ENCODE measurements at regions not wholly inside any gene's neighbourhood (a gene's known extent, or its start where the extent isn't known, plus 50 kb on each side); places are given as distances from the start of the nearest gene placed in this dataset.

DNA sequence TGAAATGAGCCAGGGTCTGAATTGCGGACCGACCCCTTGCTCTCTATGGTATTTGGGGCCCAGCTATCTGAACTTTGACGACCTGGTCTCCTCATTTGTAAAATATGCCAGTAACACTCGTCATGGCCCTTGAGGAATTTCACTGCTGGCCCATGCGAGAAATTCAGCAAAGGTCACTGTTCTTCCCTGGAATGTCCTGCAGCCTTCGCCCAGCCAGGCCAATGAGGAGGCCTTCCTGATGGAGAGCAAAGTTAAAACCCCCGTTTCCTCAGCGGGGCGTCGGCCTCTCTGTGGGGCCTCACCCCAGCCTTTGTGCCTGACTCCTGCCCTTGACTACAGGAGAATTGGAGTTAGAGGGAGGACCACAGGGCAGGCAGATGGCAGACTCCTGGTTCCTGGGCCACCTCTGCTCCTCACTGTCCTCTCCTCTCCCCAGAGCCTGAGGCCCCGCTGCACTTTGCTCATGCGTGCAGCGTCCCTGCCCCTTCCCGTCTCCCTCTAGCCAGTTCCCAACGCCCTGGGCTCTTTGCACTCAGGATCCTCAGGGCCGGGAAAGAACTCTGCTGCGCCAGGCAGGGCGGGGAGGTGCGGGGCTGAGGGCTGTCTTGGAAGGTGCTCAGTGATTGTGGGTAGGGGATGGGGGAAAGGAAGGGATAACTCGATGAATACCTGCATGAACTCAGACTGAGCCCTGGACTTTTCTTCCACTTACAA lies 257.0 kb upstream of the RAB6C start:
- no peak overlapping the region for H3K27ac ChIP-seq
- H3K36me3 ChIP-seq: no peaks in the 10 kb centered on the region
- no peak overlapping the region for H3K4me3 ChIP-seq
- no peak for DNase-seq (ENCODE audit: low spot score in 2 of 2)
- no peaks in the 10 kb centered on the region for H3K27me3 ChIP-seq
- no peaks in the 10 kb centered on the region for H3K9me3 ChIP-seq
- TF ChIP-seq POLR2A (IDR thresholded peaks at IDR 0.05): no peak
- TF ChIP-seq, protein P1, sequence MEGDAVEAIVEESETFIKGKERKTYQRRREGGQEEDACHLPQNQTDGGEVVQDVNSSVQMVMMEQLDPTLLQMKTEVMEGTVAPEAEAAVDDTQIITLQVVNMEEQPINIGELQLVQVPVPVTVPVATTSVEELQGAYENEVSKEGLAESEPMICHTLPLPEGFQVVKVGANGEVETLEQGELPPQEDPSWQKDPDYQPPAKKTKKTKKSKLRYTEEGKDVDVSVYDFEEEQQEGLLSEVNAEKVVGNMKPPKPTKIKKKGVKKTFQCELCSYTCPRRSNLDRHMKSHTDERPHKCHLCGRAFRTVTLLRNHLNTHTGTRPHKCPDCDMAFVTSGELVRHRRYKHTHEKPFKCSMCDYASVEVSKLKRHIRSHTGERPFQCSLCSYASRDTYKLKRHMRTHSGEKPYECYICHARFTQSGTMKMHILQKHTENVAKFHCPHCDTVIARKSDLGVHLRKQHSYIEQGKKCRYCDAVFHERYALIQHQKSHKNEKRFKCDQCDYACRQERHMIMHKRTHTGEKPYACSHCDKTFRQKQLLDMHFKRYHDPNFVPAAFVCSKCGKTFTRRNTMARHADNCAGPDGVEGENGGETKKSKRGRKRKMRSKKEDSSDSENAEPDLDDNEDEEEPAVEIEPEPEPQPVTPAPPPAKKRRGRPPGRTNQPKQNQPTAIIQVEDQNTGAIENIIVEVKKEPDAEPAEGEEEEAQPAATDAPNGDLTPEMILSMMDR (IDR thresholded peaks at IDR 0.05): no peak
- no peak for TF ChIP-seq EP300 (IDR thresholded peaks at IDR 0.05)
- H3K4me1 ChIP-seq: no peaks in the 10 kb centered on the region
- 42 to 43% methylated on average over 20 of the region's 20 CpGs for WGBS, 2 donors

DNA sequence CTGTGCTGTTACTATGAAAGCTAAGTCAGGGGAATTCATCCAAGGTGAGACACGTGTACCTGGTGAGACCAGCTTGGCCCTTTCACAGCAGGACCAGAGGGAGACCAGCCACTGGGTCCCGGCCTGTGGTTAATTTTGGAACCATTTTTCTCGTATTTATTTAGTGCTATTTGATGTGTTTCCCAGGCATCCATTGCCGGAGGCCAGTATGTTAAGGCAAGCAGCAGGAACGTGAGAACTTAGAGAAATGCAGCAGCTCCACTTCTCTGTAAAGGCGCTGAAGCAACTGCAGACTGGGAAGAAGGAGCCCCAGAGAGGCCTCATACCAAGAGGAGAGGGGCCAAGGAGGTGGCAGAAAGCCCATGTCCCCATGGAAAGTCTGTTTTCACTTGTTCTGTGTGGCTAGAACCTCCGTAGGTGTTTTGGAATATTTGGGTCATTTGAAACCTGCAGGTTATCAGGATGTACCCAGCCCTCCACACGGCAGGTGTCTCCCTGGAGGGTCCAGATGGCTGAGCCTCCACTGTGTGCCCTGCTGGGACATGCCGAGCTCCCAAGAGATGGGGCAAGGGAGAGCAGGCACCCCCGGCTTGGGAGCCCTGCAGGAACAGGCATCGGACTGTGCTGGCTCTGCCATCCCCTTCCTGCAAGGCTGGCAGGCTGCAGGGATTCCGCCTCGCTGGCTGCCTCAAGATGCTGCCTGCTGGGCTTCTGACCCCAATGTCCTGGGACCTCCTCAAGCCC lies 256.0 kb upstream of the RAB6C start:
- no peak for DNase-seq (ENCODE audit: low spot score in 2 of 2)
- no peaks in the 10 kb centered on the region for H3K4me1 ChIP-seq
- TF ChIP-seq EP300 (IDR thresholded peaks at IDR 0.05): no peak
- TF ChIP-seq, protein P1 (IDR thresholded peaks at IDR 0.05): no peak
- TF ChIP-seq POLR2A (IDR thresholded peaks at IDR 0.05): no peak
- no peaks in the 10 kb centered on the region for H3K36me3 ChIP-seq
- no peaks in the 10 kb centered on the region for H3K27me3 ChIP-seq
- H3K27ac ChIP-seq: no peak overlapping the region
- H3K4me3 ChIP-seq: no peak overlapping the region
- 60 to 66% methylated on average over 9 to 11 of the region's 13 CpGs for WGBS, 2 donors
- no peaks in the 10 kb centered on the region for H3K9me3 ChIP-seq

DNA sequence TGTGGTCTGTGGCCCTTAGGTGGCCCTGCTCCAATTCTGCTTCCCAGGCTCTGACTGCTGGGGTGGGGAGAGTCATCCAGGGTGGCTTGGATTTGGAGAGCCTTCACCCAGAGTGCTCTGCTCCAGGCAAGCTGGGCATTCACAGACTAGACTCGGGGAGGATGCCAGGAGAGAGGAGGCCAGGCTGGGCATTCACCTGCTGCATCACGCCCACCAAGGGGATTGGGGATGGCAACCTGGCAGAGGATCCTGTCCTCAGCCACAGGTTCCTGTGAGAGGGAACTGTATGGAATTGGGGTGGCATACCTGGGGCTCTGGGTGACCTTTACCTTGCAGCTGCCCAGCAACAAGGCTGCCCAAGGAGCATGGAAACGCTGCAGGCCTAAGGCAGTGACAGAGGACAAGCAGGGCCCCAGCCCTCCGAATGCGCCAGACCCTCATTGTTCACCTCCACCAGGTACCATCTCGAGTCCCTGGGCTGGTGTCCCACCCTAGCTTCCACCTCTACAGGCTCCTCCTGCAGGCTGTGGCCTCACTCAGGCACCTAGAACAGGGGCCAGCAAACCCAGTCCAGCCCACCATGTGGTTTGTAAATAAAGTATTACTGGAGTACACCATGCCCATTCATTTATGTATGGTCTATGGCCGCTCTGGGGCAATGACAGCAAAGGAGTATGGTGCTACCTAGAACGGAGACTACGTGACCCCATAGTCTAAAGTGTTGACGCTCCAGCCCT lies 255.3 kb upstream of the RAB6C start:
- H3K4me1 ChIP-seq: no peaks in the 10 kb centered on the region
- no peaks in the 10 kb centered on the region for H3K27me3 ChIP-seq
- H3K36me3 ChIP-seq: no peaks in the 10 kb centered on the region
- no peak for DNase-seq (ENCODE audit: low spot score in 2 of 2)
- no peak overlapping the region for H3K27ac ChIP-seq
- H3K9me3 ChIP-seq: no peaks in the 10 kb centered on the region
- 94 to 99% methylated on average over 8 to 10 of the region's 10 CpGs for WGBS, 2 donors
- H3K4me3 ChIP-seq: no peak overlapping the region
- TF ChIP-seq, protein P1 (IDR thresholded peaks at IDR 0.05): no peak
- TF ChIP-seq EP300 (IDR thresholded peaks at IDR 0.05) (no peak), POLR2A (IDR thresholded peaks at IDR 0.05) (no peak)

- H3K4me3 ChIP-seq: no peak overlapping the region
- no peaks in the 10 kb centered on the region for H3K36me3 ChIP-seq
- DNase-seq (ENCODE audit: low spot score in 2 of 2): no peak
- WGBS, 2 donors: 51 to 63% methylated on average over 5 of the region's 5 CpGs
- no peaks in the 10 kb centered on the region for H3K27me3 ChIP-seq
- no peak overlapping the region for H3K27ac ChIP-seq
- no peaks in the 10 kb centered on the region for H3K4me1 ChIP-seq
- TF ChIP-seq EP300 (IDR thresholded peaks at IDR 0.05) (no peak), POLR2A (IDR thresholded peaks at IDR 0.05) (no peak)
- TF ChIP-seq, protein P1 (IDR thresholded peaks at IDR 0.05): no peak
- H3K9me3 ChIP-seq: no peaks in the 10 kb centered on the region
These were observed 253.2 kb upstream of the RAB6C start for GRCh38 chr2:129726216-129726615.

DNA sequence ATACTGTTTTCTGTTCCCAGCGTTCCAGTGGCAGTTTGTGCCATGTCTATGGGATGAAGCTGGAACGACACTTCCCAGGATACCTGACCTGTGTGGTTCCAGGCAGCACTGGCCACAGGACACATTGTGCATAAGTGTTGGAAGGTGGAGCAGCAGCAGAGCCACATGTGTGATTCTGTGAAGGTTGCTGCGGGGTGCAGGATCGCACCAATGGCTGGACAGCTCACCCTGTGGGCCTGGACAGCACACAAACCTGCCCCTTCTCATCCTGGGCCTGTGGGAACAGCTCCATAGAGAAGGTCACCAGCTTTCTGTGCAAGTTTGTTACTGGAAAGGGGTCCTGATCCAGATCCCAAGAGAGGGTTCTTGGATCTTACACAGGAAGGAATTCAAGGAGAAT lies 252.2 kb upstream of the RAB6C start:
- H3K9me3 ChIP-seq: no peaks in the 10 kb centered on the region
- TF ChIP-seq, protein P1 (IDR thresholded peaks at IDR 0.05): no peak
- TF ChIP-seq POLR2A (IDR thresholded peaks at IDR 0.05) (no peak), EP300 (IDR thresholded peaks at IDR 0.05) (no peak)
- H3K27me3 ChIP-seq: no peaks in the 10 kb centered on the region
- H3K27ac ChIP-seq: no peak overlapping the region
- H3K4me1 ChIP-seq: no peaks in the 10 kb centered on the region
- DNase-seq (ENCODE audit: low spot score in 2 of 2): no peak
- 86 to 90% methylated on average over 4 of the region's 4 CpGs for WGBS, 2 donors
- H3K4me3 ChIP-seq: no peak overlapping the region
- H3K36me3 ChIP-seq: no peaks in the 10 kb centered on the region
